K562 (cell line): ENCODE measurements at regions not wholly inside any gene's neighbourhood (a gene's known extent, or its start where the extent isn't known, plus 50 kb on each side); places are given as distances from the start of the nearest gene placed in this dataset.

Experiments
- GABPA ChIP-seq: fragments of 200-800 bp; sonication (Bioruptor generic); conservative IDR thresholded peaks from 2 replicates; pipeline ENCODE4 v1.6.1; 2016; ENCODE audit warnings: low read depth, missing genetic modification characterization, missing compliant biosample characterization
- TCF7L2 ChIP-seq: fragments of 150-350 bp; IDR thresholded peaks from 2 replicates; pipeline ENCODE4 v1.6.1; 2016; ENCODE audit warnings: low read depth, mild to moderate bottlenecking, low read length, moderate library complexity

DNA sequence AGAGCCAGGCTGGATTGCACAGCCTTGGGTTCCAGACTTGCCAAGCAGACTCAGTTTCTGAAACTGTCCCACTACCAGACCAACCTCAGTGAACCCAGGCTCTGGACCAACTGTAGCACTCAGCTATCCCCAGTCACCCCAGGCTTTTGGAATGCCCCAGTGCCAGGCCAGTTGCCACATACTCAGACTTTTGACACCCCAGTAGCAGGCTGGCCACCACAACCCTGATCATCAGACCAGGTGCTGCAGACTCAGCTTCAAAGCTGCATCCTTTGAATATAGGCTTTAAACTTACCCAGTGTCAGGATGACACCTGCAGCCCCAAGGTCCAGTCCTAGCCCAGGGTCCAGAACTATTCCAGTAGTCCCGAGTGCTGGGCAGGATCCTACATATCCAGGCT is 1389.9 kb downstream of the ARAP2 start:
- TF ChIP-seq GABPA (tag) (no peak), TCF7L2 (no peak)
